Rectal smooth muscle tissue (tissue), 1 donor: ENCODE measurements at regions not wholly inside any gene's neighbourhood (a gene's known extent, or its start where the extent isn't known, plus 50 kb on each side); places are given as distances from the start of the nearest gene placed in this dataset.
"Not testable (repeated sequence)": the region's sequence is repeated elsewhere in the genome, so short reads cannot be mapped to it uniquely, and the experiment has no call there.

Source experiments
- H3K27ac ChIP-seq: one replicate; pipeline ENCODE4 v1.7.0; 2013; ENCODE audit warnings: low read depth, low read length, inconsistent platforms
- H3K27me3 ChIP-seq: one replicate; pipeline ENCODE4 v1.7.0; 2013; ENCODE audit warnings: low read length; ENCODE audit not compliant: control insufficient read depth, insufficient read depth
- H3K36me3 ChIP-seq: one replicate; pipeline ENCODE4 v1.7.0; 2013; ENCODE audit warnings: low read length; ENCODE audit not compliant: control insufficient read depth, insufficient read depth
- H3K4me1 ChIP-seq: one replicate; pipeline ENCODE4 v1.7.0; 2013; ENCODE audit warnings: low read length; ENCODE audit not compliant: control insufficient read depth, insufficient read depth
- H3K4me3 ChIP-seq: one replicate; pipeline ENCODE4 v1.7.0; 2013; ENCODE audit warnings: low read length
- H3K9ac ChIP-seq: one replicate; pipeline ENCODE4 v1.7.0; 2013; ENCODE audit warnings: low read length

GRCh38 chr10:3382092-3382491 lies 209.5 kb upstream of the PITRM1 start:
- H3K4me1 ChIP-seq, result no peaks in the 10 kb centered on the region
- H3K4me3 ChIP-seq, result no peak overlapping the region
- no peaks in the 10 kb centered on the region for H3K36me3 ChIP-seq
- H3K9ac ChIP-seq, result no peak overlapping the region
- no peaks in the 10 kb centered on the region for H3K27me3 ChIP-seq
- H3K27ac ChIP-seq, result no peak overlapping the region

GRCh38 chr10:3380406-3381050 lies 207.9 kb upstream of the PITRM1 start:
- Histone ChIP-seq H3K27me3 (no peaks in the 10 kb centered on the region), H3K4me1 (no peaks in the 10 kb centered on the region), H3K27ac (no peak overlapping the region), H3K4me3 (no peak overlapping the region), H3K9ac (no peak overlapping the region), H3K36me3 (no peaks in the 10 kb centered on the region)

- H3K27ac ChIP-seq, result no peak overlapping the region
- no peak overlapping the region for H3K4me3 ChIP-seq
- H3K36me3 ChIP-seq, result no peaks in the 10 kb centered on the region
- no peaks in the 10 kb centered on the region for H3K4me1 ChIP-seq
- H3K9ac ChIP-seq, result no peak overlapping the region
- H3K27me3 ChIP-seq, result no peaks in the 10 kb centered on the region
Observed at GRCh38 chr10:3376631-3377030, 204.0 kb upstream of the PITRM1 start.

- Histone ChIP-seq H3K4me3 (no peak overlapping the region), H3K27ac (no peak overlapping the region), H3K4me1 (no peaks in the 10 kb centered on the region), H3K9ac (no peak overlapping the region), H3K27me3 (no peaks in the 10 kb centered on the region), H3K36me3 (no peaks in the 10 kb centered on the region)
Observed at GRCh38 chr10:3375505-3375904, 202.9 kb upstream of the PITRM1 start.

- no peak overlapping the region for H3K27ac ChIP-seq
- H3K9ac ChIP-seq, result no peak overlapping the region
- no peaks in the 10 kb centered on the region for H3K36me3 ChIP-seq
- H3K27me3 ChIP-seq, result no peaks in the 10 kb centered on the region
- H3K4me1 ChIP-seq, result no peaks in the 10 kb centered on the region
- H3K4me3 ChIP-seq, result no peak overlapping the region
Observed at GRCh38 chr10:3374914-3375313, 202.3 kb upstream of the PITRM1 start.

GRCh38 chr10:3373374-3374027 lies 200.9 kb upstream of the PITRM1 start:
- not testable (repeated sequence) for H3K27ac ChIP-seq

GRCh38 chr10:3372281-3372680 lies 199.7 kb upstream of the PITRM1 start:
- Histone ChIP-seq H3K27ac (no peak overlapping the region), H3K36me3 (no peaks in the 10 kb centered on the region), H3K9ac (no peak overlapping the region), H3K27me3 (no peaks in the 10 kb centered on the region), H3K4me1 (no peaks in the 10 kb centered on the region), H3K4me3 (no peak overlapping the region)

More at GRCh38 chr10:3373374-3374027, 200.9 kb upstream of the PITRM1 start:
- not testable (repeated sequence) for H3K4me3 ChIP-seq, H3K4me1 ChIP-seq, H3K27me3 ChIP-seq, H3K9ac ChIP-seq, H3K36me3 ChIP-seq

GRCh38 chr10:3371624-3372023 lies 199.0 kb upstream of the PITRM1 start:
- H3K27ac ChIP-seq, H3K4me3 ChIP-seq, H3K27me3 ChIP-seq, H3K9ac ChIP-seq, H3K4me1 ChIP-seq, H3K36me3 ChIP-seq: not testable (repeated sequence)

GRCh38 chr10:3366735-3367405 lies 194.3 kb upstream of the PITRM1 start:
- no peaks in the 10 kb centered on the region for H3K36me3 ChIP-seq
- H3K27ac ChIP-seq, result no peak overlapping the region
- no peak overlapping the region for H3K9ac ChIP-seq

GRCh38 chr10:3366043-3366442 lies 193.5 kb upstream of the PITRM1 start:
- Histone ChIP-seq H3K27me3 (no peaks in the 10 kb centered on the region), H3K4me1 (no peaks in the 10 kb centered on the region), H3K36me3 (no peaks in the 10 kb centered on the region), H3K4me3 (no peak overlapping the region), H3K9ac (no peak overlapping the region), H3K27ac (no peak overlapping the region)

More at GRCh38 chr10:3366735-3367405, 194.3 kb upstream of the PITRM1 start:
- no peak overlapping the region for H3K4me3 ChIP-seq
- no peaks in the 10 kb centered on the region for H3K4me1 ChIP-seq
- no peaks in the 10 kb centered on the region for H3K27me3 ChIP-seq

- no peak overlapping the region for H3K27ac ChIP-seq
Observed at GRCh38 chr10:3365630-3366029, 193.0 kb upstream of the PITRM1 start.

GRCh38 chr10:3364768-3365480 lies 192.3 kb upstream of the PITRM1 start:
- H3K4me3 ChIP-seq, result no peak overlapping the region
- no peak overlapping the region for H3K9ac ChIP-seq
- no peaks in the 10 kb centered on the region for H3K27me3 ChIP-seq
- no peak overlapping the region for H3K27ac ChIP-seq
- no peaks in the 10 kb centered on the region for H3K36me3 ChIP-seq
- H3K4me1 ChIP-seq, result no peaks in the 10 kb centered on the region

More at GRCh38 chr10:3365630-3366029, 193.0 kb upstream of the PITRM1 start:
- H3K27me3 ChIP-seq, result no peaks in the 10 kb centered on the region
- H3K4me3 ChIP-seq, result no peak overlapping the region
- H3K4me1 ChIP-seq, result no peaks in the 10 kb centered on the region
- no peak overlapping the region for H3K9ac ChIP-seq
- H3K36me3 ChIP-seq, result no peaks in the 10 kb centered on the region
